COLO829 (cell line): ENCODE measurements at regions not wholly inside any gene's neighbourhood (a gene's known extent, or its start where the extent isn't known, plus 50 kb on each side); places are given as distances from the start of the nearest gene placed in this dataset.
"Not testable (repeated sequence)": the region's sequence is repeated elsewhere in the genome, so short reads cannot be mapped to it uniquely, and the experiment has no call there.

Source experiments
- DNase-seq: peaks from one replicate; pipeline ENCODE4 v3.0.0; 2012; ENCODE audit warnings: low spot score

GRCh38 chr5:27144456-27144855 lies 106.1 kb upstream of the CDH9 start:
- DNase-seq, result no peak

- DNase-seq, result no peak
Measured at GRCh38 chr5:27140831-27141230, 102.4 kb upstream of the CDH9 start.

GRCh38 chr5:27130587-27130986 lies 92.2 kb upstream of the CDH9 start:
- DNase-seq, result peak; percentile 29

- DNase-seq, result no peak
Measured at GRCh38 chr5:27129926-27130325, 91.5 kb upstream of the CDH9 start.

- no peak for DNase-seq
Measured at GRCh38 chr5:27125856-27126255, 87.5 kb upstream of the CDH9 start.

GRCh38 chr5:27124590-27124989 lies 86.2 kb upstream of the CDH9 start:
- DNase-seq, result peak; percentile 4

GRCh38 chr5:27119736-27120321 lies 81.4 kb upstream of the CDH9 start:
- not testable (repeated sequence) for DNase-seq

- no peak for DNase-seq
Measured at GRCh38 chr5:27103486-27103885, 65.1 kb upstream of the CDH9 start.

- DNase-seq, result not testable (repeated sequence)
Measured at GRCh38 chr5:27095761-27096160, 57.4 kb upstream of the CDH9 start.

GRCh38 chr5:27093279-27093678 lies 54.9 kb upstream of the CDH9 start:
- DNase-seq, result no peak

- DNase-seq, result no peak
Measured at GRCh38 chr5:27091858-27092257, 53.5 kb upstream of the CDH9 start.

- not testable (repeated sequence) for DNase-seq
Measured at GRCh38 chr5:27088822-27089221, 50.4 kb upstream of the CDH9 start.
